22Rv1 (cell line): ENCODE measurements at regions not wholly inside any gene's neighbourhood (a gene's known extent, or its start where the extent isn't known, plus 50 kb on each side); places are given as distances from the start of the nearest gene placed in this dataset.

Source experiments
- CTCF ChIP-seq: fragments of 450-650 bp; IDR thresholded peaks from 2 replicates; pipeline ENCODE4 v1.5.1; 2017; ENCODE audit warnings: mild to moderate bottlenecking
- ZFX ChIP-seq: fragments of 450-650 bp; IDR thresholded peaks from 2 replicates; pipeline ENCODE4 v1.6.1; 2017; ENCODE audit warnings: antibody characterized with exemption, borderline replicate concordance

DNA sequence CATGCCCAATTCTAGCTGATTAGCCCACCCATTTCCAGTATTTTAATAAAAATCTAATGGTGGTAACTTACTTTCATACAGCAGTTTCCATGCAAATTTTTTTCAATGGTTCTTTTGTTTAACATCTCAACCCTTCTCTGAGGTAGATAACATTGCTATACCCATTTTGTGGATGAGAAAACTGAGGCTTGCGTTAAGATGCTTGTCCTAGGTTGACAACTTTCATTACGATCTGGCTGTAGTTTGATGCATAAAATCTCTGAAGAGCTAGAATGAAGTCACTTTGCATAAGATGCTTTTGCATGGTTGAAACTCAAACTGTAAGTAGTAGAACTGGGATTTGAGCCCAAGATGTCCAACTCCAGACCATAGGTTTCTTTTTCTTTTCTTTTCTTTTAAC is 309.5 kb upstream of the PODXL start:
- TF ChIP-seq CTCF: no peak
- TF ChIP-seq ZFX: no peak
